ENCODE measurements at regions not wholly inside any gene's neighbourhood (a gene's known extent, or its start where the extent isn't known, plus 50 kb on each side); places are given as distances from the start of the nearest gene placed in this dataset.

DNA sequence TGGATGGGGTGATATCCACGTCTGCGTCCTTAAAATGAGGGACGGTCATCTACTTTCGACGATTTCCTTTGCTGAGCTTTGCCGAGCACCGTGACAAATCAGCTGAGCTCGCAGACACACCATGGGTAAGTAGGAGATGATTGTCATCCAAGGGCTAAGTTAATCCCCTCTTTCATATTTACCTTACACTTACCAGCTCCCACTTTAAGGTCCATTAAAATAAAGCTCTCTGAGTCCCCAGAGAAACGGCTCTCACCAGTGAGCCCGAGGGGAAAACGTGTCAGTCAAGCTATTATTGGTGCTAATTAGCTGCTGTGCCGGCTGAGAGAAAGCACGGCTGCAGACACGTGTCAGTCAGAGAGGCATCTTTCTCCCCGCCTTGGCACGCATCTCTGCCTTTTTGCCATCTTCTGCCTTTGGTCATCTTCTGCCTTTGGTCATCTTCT lies 72.2 kb downstream of the CRLF2 start:
- Histone ChIP-seq H3K27me3 (ENCODE audit: control insufficient read depth, low read length) (no peaks in the 10 kb centered on the region), H3K4me3 (ENCODE audit: low read length) (no peak overlapping the region), H3K4me1 (ENCODE audit: control insufficient read depth, low read length) (no peaks in the 10 kb centered on the region), H3K4me2 (ENCODE audit: low read length) (no peak overlapping the region), H3K27ac (ENCODE audit: low read depth, low read length) (no peak overlapping the region), H3K9me2 (replicated peaks; ENCODE audit: control insufficient read depth, low read length) (no peaks in the 10 kb centered on the region), H3F3A (ENCODE audit: control insufficient read depth, insufficient read depth) (no peaks in the 10 kb centered on the region), H3K79me2 (ENCODE audit: control insufficient read depth, low read length) (no peaks in the 10 kb centered on the region), H3K9me3 (ENCODE audit: control insufficient read depth, insufficient read depth, low read length) (no peaks in the 10 kb centered on the region), H4K20me1 (ENCODE audit: control insufficient read depth, insufficient read depth, low read depth, low read length) (no peaks in the 10 kb centered on the region), H3K36me3 (ENCODE audit: control insufficient read depth, low read length) (no peaks in the 10 kb centered on the region)
- TF ChIP-seq, protein P1, sequence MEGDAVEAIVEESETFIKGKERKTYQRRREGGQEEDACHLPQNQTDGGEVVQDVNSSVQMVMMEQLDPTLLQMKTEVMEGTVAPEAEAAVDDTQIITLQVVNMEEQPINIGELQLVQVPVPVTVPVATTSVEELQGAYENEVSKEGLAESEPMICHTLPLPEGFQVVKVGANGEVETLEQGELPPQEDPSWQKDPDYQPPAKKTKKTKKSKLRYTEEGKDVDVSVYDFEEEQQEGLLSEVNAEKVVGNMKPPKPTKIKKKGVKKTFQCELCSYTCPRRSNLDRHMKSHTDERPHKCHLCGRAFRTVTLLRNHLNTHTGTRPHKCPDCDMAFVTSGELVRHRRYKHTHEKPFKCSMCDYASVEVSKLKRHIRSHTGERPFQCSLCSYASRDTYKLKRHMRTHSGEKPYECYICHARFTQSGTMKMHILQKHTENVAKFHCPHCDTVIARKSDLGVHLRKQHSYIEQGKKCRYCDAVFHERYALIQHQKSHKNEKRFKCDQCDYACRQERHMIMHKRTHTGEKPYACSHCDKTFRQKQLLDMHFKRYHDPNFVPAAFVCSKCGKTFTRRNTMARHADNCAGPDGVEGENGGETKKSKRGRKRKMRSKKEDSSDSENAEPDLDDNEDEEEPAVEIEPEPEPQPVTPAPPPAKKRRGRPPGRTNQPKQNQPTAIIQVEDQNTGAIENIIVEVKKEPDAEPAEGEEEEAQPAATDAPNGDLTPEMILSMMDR (IDR thresholded peaks at IDR 0.05; ENCODE audit: low read depth, low read length, poor library complexity, severe bottlenecking), result no peak

DNA sequence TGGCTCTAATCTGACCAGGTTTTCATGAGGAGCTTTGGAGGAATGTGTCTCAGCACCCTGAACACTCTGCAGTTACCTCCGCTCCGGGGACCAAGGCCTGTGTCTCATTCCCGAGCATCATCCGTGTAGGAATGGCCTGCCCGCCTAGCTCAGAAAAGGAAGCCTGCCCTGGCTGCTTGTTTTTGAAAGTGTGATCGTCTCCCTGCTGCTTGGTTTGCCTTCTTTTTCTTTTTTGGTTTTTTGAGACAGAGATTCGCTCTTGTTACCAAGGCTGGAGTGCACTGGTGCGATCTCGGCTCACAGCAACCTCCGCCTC lies 73.3 kb downstream of the CRLF2 start:
- Histone ChIP-seq H3K9me2 (replicated peaks; ENCODE audit: control insufficient read depth, low read length) (no peaks in the 10 kb centered on the region), H3K36me3 (ENCODE audit: control insufficient read depth, low read length) (no peaks in the 10 kb centered on the region), H3K27ac (ENCODE audit: low read depth, low read length) (no peak overlapping the region), H3K27me3 (ENCODE audit: control insufficient read depth, low read length) (no peaks in the 10 kb centered on the region), H3K4me1 (ENCODE audit: control insufficient read depth, low read length) (no peaks in the 10 kb centered on the region), H3F3A (ENCODE audit: control insufficient read depth, insufficient read depth) (no peaks in the 10 kb centered on the region), H3K4me3 (ENCODE audit: low read length) (no peak overlapping the region), H3K4me2 (ENCODE audit: low read length) (no peak overlapping the region), H3K9me3 (ENCODE audit: control insufficient read depth, insufficient read depth, low read length) (no peaks in the 10 kb centered on the region), H3K79me2 (ENCODE audit: control insufficient read depth, low read length) (no peaks in the 10 kb centered on the region), H4K20me1 (ENCODE audit: control insufficient read depth, insufficient read depth, low read depth, low read length) (no peaks in the 10 kb centered on the region)
- TF ChIP-seq, protein P1 (IDR thresholded peaks at IDR 0.05; ENCODE audit: low read depth, low read length, poor library complexity, severe bottlenecking), result no peak
- TF ChIP-seq EZH2phosphoT487 (IDR thresholded peaks at IDR 0.05; ENCODE audit: borderline replicate concordance, low read length), result no peak

DNA sequence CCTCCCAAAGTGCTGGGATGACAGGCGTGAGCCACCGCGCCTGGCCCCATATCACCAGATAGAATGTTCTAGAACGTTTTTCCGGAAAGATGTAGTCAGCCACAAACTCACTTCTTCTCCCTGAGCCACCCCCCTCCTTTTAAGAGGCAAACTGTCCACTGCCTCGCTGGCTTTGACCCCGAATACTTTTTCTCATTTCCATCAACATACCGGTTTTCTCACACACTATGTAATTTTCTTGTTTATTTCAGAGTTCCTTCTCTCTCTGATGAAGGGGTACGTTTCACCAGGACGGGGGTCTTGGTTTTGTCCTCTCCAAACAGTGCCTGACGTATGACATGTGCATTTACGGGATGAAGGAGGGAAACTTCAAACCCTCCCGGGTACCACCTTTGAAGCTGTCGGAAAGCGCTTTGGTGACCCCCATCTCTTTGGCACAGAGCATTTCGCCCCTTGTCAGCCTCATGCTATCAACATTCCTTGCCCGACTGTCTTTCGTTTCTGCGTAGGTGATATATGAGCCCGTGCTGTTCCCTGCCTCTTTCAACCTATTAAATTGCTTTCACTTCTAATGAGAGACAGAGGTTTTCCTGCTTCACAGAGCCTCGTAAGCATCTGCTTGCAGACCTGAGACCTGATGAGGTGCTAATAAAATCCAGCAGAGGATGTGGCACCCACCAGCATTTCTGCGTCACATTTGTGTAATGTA lies 73.8 kb downstream of the CRLF2 start:
- no peaks in the 10 kb centered on the region for H3K9me3 ChIP-seq (ENCODE audit: control insufficient read depth, insufficient read depth, low read length)

More for the DNA sequence above, 73.8 kb downstream of the CRLF2 start:
- no peaks in the 10 kb centered on the region for H3K79me2 ChIP-seq (ENCODE audit: control insufficient read depth, low read length)
- H3K4me3 ChIP-seq (ENCODE audit: low read length), result no peak overlapping the region
- H3K27ac ChIP-seq (ENCODE audit: low read depth, low read length), result no peak overlapping the region
- TF ChIP-seq, protein P1 (IDR thresholded peaks at IDR 0.05; ENCODE audit: low read depth, low read length, poor library complexity, severe bottlenecking), result no peak
- no peak for TF ChIP-seq EZH2phosphoT487 (IDR thresholded peaks at IDR 0.05; ENCODE audit: borderline replicate concordance, low read length)
- H3K36me3 ChIP-seq (ENCODE audit: control insufficient read depth, low read length), result no peaks in the 10 kb centered on the region
- H3K27me3 ChIP-seq (ENCODE audit: control insufficient read depth, low read length), result no peaks in the 10 kb centered on the region
- H4K20me1 ChIP-seq (ENCODE audit: control insufficient read depth, insufficient read depth, low read depth, low read length), result no peaks in the 10 kb centered on the region
- H3K4me1 ChIP-seq (ENCODE audit: control insufficient read depth, low read length), result no peaks in the 10 kb centered on the region
- H3K4me2 ChIP-seq (ENCODE audit: low read length), result no peak overlapping the region
- no peaks in the 10 kb centered on the region for H3K9me2 ChIP-seq (replicated peaks; ENCODE audit: control insufficient read depth, low read length)
- no peaks in the 10 kb centered on the region for H3F3A ChIP-seq (ENCODE audit: control insufficient read depth, insufficient read depth)

All from DOHH2 (cell line).